ENCODE measurements at regions not wholly inside any gene's neighbourhood (a gene's known extent, or its start where the extent isn't known, plus 50 kb on each side); places are given as distances from the start of the nearest gene placed in this dataset.

- no peak for TF ChIP-seq CTCF (IDR thresholded peaks at IDR 0.05; ENCODE audit: poor library complexity, severe bottlenecking)
- Histone ChIP-seq H3K4me1 (ENCODE audit: insufficient read depth, poor library complexity, severe bottlenecking) (peaks cover 40% of the 10 kb centered on the region), H3K36me3 (ENCODE audit: low read depth) (no peaks in the 10 kb centered on the region), H3K9me3 (ENCODE audit: severe bottlenecking) (no peaks in the 10 kb centered on the region), H3K27me3 (ENCODE audit: insufficient read depth, poor library complexity, severe bottlenecking) (no peaks in the 10 kb centered on the region), H3K4me3 (ENCODE audit: severe bottlenecking) (no peak overlapping the region), H3K27ac (ENCODE audit: poor library complexity, severe bottlenecking) (peak overlapping the region; percentile 53)
- DNase-seq (ENCODE audit: low spot score) (no peak), ATAC-seq (ENCODE audit: low read depth) (no peak)
Observed at GRCh38 chr10:36493516-36493880, 631.9 kb upstream of the ANKRD30A start.

- no peaks in the 10 kb centered on the region for H3K27me3 ChIP-seq (ENCODE audit: insufficient read depth, poor library complexity, severe bottlenecking)
- no peak for ATAC-seq (ENCODE audit: low read depth)
Observed at GRCh38 chr10:36492590-36493515, 632.5 kb upstream of the ANKRD30A start.

GRCh38 chr10:36491926-36492325 lies 633.5 kb upstream of the ANKRD30A start:
- Histone ChIP-seq H3K4me1 (ENCODE audit: insufficient read depth, poor library complexity, severe bottlenecking) (peaks cover 40% of the 10 kb centered on the region), H3K4me3 (ENCODE audit: severe bottlenecking) (no peak overlapping the region), H3K27me3 (ENCODE audit: insufficient read depth, poor library complexity, severe bottlenecking) (no peaks in the 10 kb centered on the region), H3K27ac (ENCODE audit: poor library complexity, severe bottlenecking) (no peak overlapping the region), H3K36me3 (ENCODE audit: low read depth) (no peaks in the 10 kb centered on the region), H3K9me3 (ENCODE audit: severe bottlenecking) (no peaks in the 10 kb centered on the region)
- TF ChIP-seq CTCF (IDR thresholded peaks at IDR 0.05; ENCODE audit: poor library complexity, severe bottlenecking), result no peak
- DNase-seq (ENCODE audit: low spot score) (no peak), ATAC-seq (ENCODE audit: low read depth) (no peak)

More at GRCh38 chr10:36492590-36493515, 632.5 kb upstream of the ANKRD30A start:
- H3K36me3 ChIP-seq (ENCODE audit: low read depth), result no peaks in the 10 kb centered on the region
- H3K4me3 ChIP-seq (ENCODE audit: severe bottlenecking), result no peak overlapping the region
- no peak for DNase-seq (ENCODE audit: low spot score)
- H3K27ac ChIP-seq (ENCODE audit: poor library complexity, severe bottlenecking), result peak overlapping the region; percentile 53
- H3K4me1 ChIP-seq (ENCODE audit: insufficient read depth, poor library complexity, severe bottlenecking), result peaks cover 40% of the 10 kb centered on the region
- H3K9me3 ChIP-seq (ENCODE audit: severe bottlenecking), result no peaks in the 10 kb centered on the region
- TF ChIP-seq CTCF (IDR thresholded peaks at IDR 0.05; ENCODE audit: poor library complexity, severe bottlenecking), result no peak

- peak; percentile 48; the same call in 1 of the 3 replicates for ATAC-seq (ENCODE audit: low read depth)
- no peak for DNase-seq (ENCODE audit: low spot score)
- no peak for TF ChIP-seq CTCF (IDR thresholded peaks at IDR 0.05; ENCODE audit: poor library complexity, severe bottlenecking)
- Histone ChIP-seq H3K36me3 (ENCODE audit: low read depth) (no peaks in the 10 kb centered on the region), H3K9me3 (ENCODE audit: severe bottlenecking) (no peaks in the 10 kb centered on the region), H3K4me3 (ENCODE audit: severe bottlenecking) (no peak overlapping the region), H3K27me3 (ENCODE audit: insufficient read depth, poor library complexity, severe bottlenecking) (no peaks in the 10 kb centered on the region), H3K27ac (ENCODE audit: poor library complexity, severe bottlenecking) (peak overlapping the region; percentile 41), H3K4me1 (ENCODE audit: insufficient read depth, poor library complexity, severe bottlenecking) (peaks cover 36% of the 10 kb centered on the region)
Observed at GRCh38 chr10:36489611-36490228, 635.7 kb upstream of the ANKRD30A start.
